Neuronal stem cell (in vitro differentiated cells): ENCODE measurements at regions not wholly inside any gene's neighbourhood (a gene's known extent, or its start where the extent isn't known, plus 50 kb on each side); places are given as distances from the start of the nearest gene placed in this dataset.

Experiments used
- DNase-seq: peaks from one replicate; pipeline ENCODE4 v3.0.0-alpha.2; 2013; ENCODE audit warnings: low spot score
- H2AFZ ChIP-seq: one replicate; pipeline ENCODE4 v1.6.1; 2013; ENCODE audit warnings: mild to moderate bottlenecking, low read length, inconsistent platforms
- H2AK5ac ChIP-seq: 2 replicates; pipeline ENCODE4 v1.6.1; 2013; ENCODE audit warnings: low read depth, mild to moderate bottlenecking, inconsistent platforms, low read length, moderate library complexity, mixed read lengths
- H2BK120ac ChIP-seq: 2 replicates; pipeline ENCODE4 v1.6.1; 2013; ENCODE audit warnings: low read depth, mild to moderate bottlenecking, inconsistent platforms, low read length, moderate library complexity, mixed read lengths
- H2BK12ac ChIP-seq: one replicate; pipeline ENCODE4 v1.6.1; 2013; ENCODE audit warnings: low read length, inconsistent platforms
- H2BK15ac ChIP-seq: 2 replicates; pipeline ENCODE4 v1.6.1; 2013; ENCODE audit warnings: mild to moderate bottlenecking, low read length, inconsistent platforms, mixed read lengths
- H2BK5ac ChIP-seq: one replicate; pipeline ENCODE4 v1.6.1; 2013; ENCODE audit warnings: inconsistent platforms, mild to moderate bottlenecking, low read length, moderate library complexity
- H3K14ac ChIP-seq: one replicate; pipeline ENCODE4 v1.6.1; 2013; ENCODE audit warnings: low read length, inconsistent platforms
- H3K18ac ChIP-seq: 2 replicates; pipeline ENCODE4 v1.6.1; 2013; ENCODE audit warnings: low read length, inconsistent platforms
- H3K23ac ChIP-seq: 2 replicates; pipeline ENCODE4 v1.6.1; 2013; ENCODE audit warnings: low read depth, mild to moderate bottlenecking, mixed read lengths, low read length, inconsistent platforms; ENCODE audit not compliant: poor library complexity
- H3K27ac ChIP-seq: replicated peaks from 3 replicates; pipeline ENCODE4 v1.5.1; 2013; ENCODE audit warnings: low read length, inconsistent platforms
- H3K27me3 ChIP-seq, 3 experiments: 2 replicates each; pipeline ENCODE4 v1.6.1; 2013; ENCODE audit warnings: low read length in 3 of 3, mild to moderate bottlenecking in 2 of 3, inconsistent platforms in 1 of 3, low read depth in 1 of 3, mixed read lengths in 1 of 3, moderate library complexity in 1 of 3; ENCODE audit not compliant: control insufficient read depth in 3 of 3, insufficient read depth in 3 of 3
- H3K36me3 ChIP-seq, 2 donors: replicated peaks in 1 of 2; 2 replicates each; pipeline ENCODE4 v1.6.1; 2013; ENCODE audit warnings: low read length in 2 of 2; ENCODE audit not compliant: control insufficient read depth in 2 of 2, insufficient read depth in 2 of 2
- H3K4ac ChIP-seq: 2 replicates; pipeline ENCODE4 v1.6.1; 2013; ENCODE audit warnings: inconsistent platforms, mild to moderate bottlenecking, low read length, moderate library complexity
- H3K4me1 ChIP-seq, 2 donors: 1 replicate in 1 of 2; 2 replicates in 1 of 2; pipeline ENCODE4 v1.6.1; 2013; ENCODE audit warnings: low read length in 2 of 2, low read depth in 1 of 2; ENCODE audit not compliant: control insufficient read depth in 2 of 2, insufficient read depth in 1 of 2
- H3K4me2 ChIP-seq: one replicate; pipeline ENCODE4 v1.6.1; 2013; ENCODE audit warnings: mild to moderate bottlenecking, low read length, inconsistent platforms; ENCODE audit not compliant: insufficient read depth, poor library complexity, severe bottlenecking
- H3K4me3 ChIP-seq, 2 donors: 2 replicates each; pipeline ENCODE4 v1.5.1; 2013; ENCODE audit warnings: low read length in 2 of 2, mild to moderate bottlenecking in 2 of 2, inconsistent platforms in 1 of 2, moderate library complexity in 1 of 2
- H3K79me1 ChIP-seq: one replicate; pipeline ENCODE4 v1.6.1; 2013; ENCODE audit warnings: low read depth, mild to moderate bottlenecking, inconsistent platforms, low read length, moderate library complexity
- H3K9ac ChIP-seq: one replicate; pipeline ENCODE4 v1.6.1; 2013; ENCODE audit warnings: mild to moderate bottlenecking, low read depth, low read length, inconsistent platforms; ENCODE audit not compliant: poor library complexity
- H3K9me3 ChIP-seq, 2 donors: replicated peaks in 1 of 2; 2 replicates each; pipeline versions ENCODE3 to v1.6.1; 2013; ENCODE audit warnings: low read length in 2 of 2, mild to moderate bottlenecking in 2 of 2, inconsistent platforms in 1 of 2, low read depth in 1 of 2, mixed read lengths in 1 of 2, moderate library complexity in 1 of 2; ENCODE audit not compliant: control insufficient read depth in 2 of 2, insufficient read depth in 1 of 2
- H4K8ac ChIP-seq: one replicate; pipeline ENCODE4 v1.6.1; 2013; ENCODE audit warnings: low read depth, mild to moderate bottlenecking, inconsistent platforms, low read length, moderate library complexity
- H4K91ac ChIP-seq: one replicate; pipeline ENCODE4 v1.6.1; 2013; ENCODE audit warnings: low read length, low read depth, mild to moderate bottlenecking, inconsistent platforms; ENCODE audit not compliant: poor library complexity
- WGBS, 2 donors: extraction: QIAGEN DNeasy Blood & Tissue Kit; methylation state at CpG; one replicate each; pipeline ENCODE4 v1.1.7; 2013; ENCODE audit warnings: missing lambda C conversion rate in 2 of 2, mixed read lengths in 1 of 2; ENCODE audit not compliant: insufficient read length in 2 of 2, insufficient replicate concordance in 1 of 2; ENCODE audit errors: extremely low coverage in 2 of 2; 5-methylcytosine and 5-hydroxymethylcytosine counted together

DNA sequence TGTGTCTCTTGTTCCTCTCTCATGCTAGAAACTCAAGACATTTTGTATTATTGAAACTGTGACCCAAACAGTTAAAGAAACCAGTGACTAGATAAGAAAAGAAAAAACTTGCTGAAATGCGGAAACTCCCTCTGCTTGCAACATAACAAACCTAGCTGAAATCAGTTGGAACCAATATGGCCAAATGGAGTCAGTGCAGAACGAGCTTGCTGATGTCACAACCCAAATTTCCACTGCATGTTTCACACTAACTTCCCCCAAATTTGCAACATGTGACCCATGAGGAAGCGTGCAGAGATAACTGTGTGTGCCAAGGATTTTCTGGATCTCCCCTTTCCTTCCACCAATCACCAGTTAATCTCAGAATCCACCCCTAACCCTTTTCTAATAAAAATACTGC is 208.0 kb downstream of the DLEU7 start:
- Histone ChIP-seq H3K27me3 (no peaks in the 10 kb centered on the region), H2BK120ac (no peak overlapping the region), H3K14ac (no peak overlapping the region), H3K79me1 (no peaks in the 10 kb centered on the region), H3K4me2 (no peak overlapping the region), H3K4me3 (no peak overlapping the region), H2BK15ac (no peak overlapping the region), H4K91ac (no peak overlapping the region), H3K9me3 (no peaks in the 10 kb centered on the region), H3K36me3 (no peaks in the 10 kb centered on the region), H2AK5ac (no peak overlapping the region), H3K4ac (no peak overlapping the region), H2AFZ (peak overlapping the region; percentile 13), H4K8ac (no peak overlapping the region), H2BK5ac (no peak overlapping the region), H3K9ac (no peak overlapping the region), H3K4me1 (peaks cover 7 to 11% of the 10 kb centered on the region in 2 donors), H2BK12ac (no peak overlapping the region), H3K23ac (no peak overlapping the region), H3K18ac (peak overlapping the region; percentile 20), H3K27ac (no peak overlapping the region)
- DNase-seq: no peak
- no CpG with 5 or more reads among the region's 3 CpGs for WGBS, 2 donors

DNA sequence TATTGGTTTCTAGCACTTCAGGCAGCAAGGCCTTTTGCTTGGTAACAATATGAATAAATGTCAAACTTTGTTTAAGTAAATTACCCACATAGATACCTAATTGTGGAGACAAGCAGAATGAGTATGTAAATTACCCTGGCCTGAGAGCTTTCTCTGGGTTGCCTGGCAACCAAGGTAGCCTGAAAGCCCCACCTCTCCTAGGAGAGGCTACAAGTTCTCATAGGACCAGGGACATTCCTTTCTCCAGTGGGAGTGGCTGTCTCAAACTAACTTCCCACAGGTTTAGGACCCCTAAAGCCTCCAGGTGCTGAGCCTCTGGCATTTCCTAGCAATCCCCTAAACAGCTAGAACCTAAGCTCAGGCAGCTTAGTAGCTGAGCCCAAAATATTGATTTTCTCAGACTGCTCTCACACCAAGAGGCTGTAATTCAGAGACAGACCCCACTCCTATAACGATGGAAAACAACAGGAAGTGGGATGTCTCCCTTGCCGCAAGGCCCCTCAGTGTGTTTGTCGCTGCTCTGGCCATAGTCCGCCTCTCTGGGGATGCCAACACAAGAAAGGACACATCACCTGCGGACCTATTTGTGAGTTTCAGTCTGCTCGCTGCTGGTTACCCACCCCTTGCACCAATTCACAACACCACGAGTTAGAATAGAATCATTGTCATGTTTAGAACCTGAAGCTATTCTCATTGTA is 207.3 kb downstream of the DLEU7 start:
- no peak overlapping the region for H3K4me3 ChIP-seq
- H2BK120ac ChIP-seq: no peak overlapping the region
- H3K23ac ChIP-seq: no peak overlapping the region
- no CpG with 5 or more reads among the region's 7 CpGs for WGBS, 2 donors
- peak; percentile 29 for DNase-seq
- H3K27ac ChIP-seq: no peak overlapping the region
- H3K9me3 ChIP-seq: no peaks in the 10 kb centered on the region
- no peaks in the 10 kb centered on the region for H3K36me3 ChIP-seq
- peaks cover 7 to 11% of the 10 kb centered on the region in 2 donors for H3K4me1 ChIP-seq
- no peak overlapping the region for H3K18ac ChIP-seq
- no peak overlapping the region for H3K4ac ChIP-seq
- no peak overlapping the region for H2BK12ac ChIP-seq
- H4K91ac ChIP-seq: no peak overlapping the region
- no peak overlapping the region for H2BK15ac ChIP-seq
- H3K27me3 ChIP-seq: no peaks in the 10 kb centered on the region
- H2BK5ac ChIP-seq: no peak overlapping the region
- no peaks in the 10 kb centered on the region for H3K79me1 ChIP-seq
- H3K4me2 ChIP-seq: no peak overlapping the region
- H3K14ac ChIP-seq: no peak overlapping the region
- H4K8ac ChIP-seq: no peak overlapping the region
- H2AFZ ChIP-seq: peak overlapping the region; percentile 59
- H3K9ac ChIP-seq: no peak overlapping the region
- H2AK5ac ChIP-seq: no peak overlapping the region

DNA sequence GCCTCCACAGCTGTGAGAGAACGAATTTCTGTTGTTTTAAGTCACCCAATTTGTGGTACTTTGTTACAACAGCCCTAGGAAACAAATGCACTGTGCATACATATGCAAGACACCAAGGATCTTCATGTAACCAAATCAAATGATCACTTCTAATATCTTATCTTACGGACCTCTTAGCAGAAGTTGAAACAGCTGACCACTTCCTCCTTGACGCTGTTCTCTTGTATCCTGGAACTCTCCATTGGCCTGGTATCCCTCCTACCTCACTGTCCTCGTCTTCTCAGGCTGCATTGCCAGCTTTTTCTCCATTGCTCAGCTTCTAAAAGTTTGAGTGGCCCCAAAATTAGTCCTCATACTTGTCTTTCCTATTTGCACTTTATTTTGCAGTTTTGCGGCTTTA is 200.4 kb downstream of the DLEU7 start:
- Histone ChIP-seq H4K8ac (no peak overlapping the region), H2BK5ac (no peak overlapping the region), H3K4ac (no peak overlapping the region), H2AK5ac (no peak overlapping the region), H3K27me3 (no peaks in the 10 kb centered on the region), H3K14ac (no peak overlapping the region), H4K91ac (no peak overlapping the region), H3K4me1 (no peaks in the 10 kb centered on the region), H2BK120ac (no peak overlapping the region), H2BK15ac (no peak overlapping the region), H2AFZ (no peak overlapping the region), H3K23ac (no peak overlapping the region), H3K9me3 (peaks cover 0 to 6% of the 10 kb centered on the region in 2 donors), H3K18ac (no peak overlapping the region), H3K4me3 (no peak overlapping the region), H3K4me2 (no peak overlapping the region), H3K36me3 (no peaks in the 10 kb centered on the region), H3K79me1 (no peaks in the 10 kb centered on the region), H3K9ac (no peak overlapping the region), H3K27ac (no peak overlapping the region), H2BK12ac (no peak overlapping the region)
- WGBS, 2 donors: no CpG with 5 or more reads among the region's 5 CpGs
- DNase-seq: no peak

DNA sequence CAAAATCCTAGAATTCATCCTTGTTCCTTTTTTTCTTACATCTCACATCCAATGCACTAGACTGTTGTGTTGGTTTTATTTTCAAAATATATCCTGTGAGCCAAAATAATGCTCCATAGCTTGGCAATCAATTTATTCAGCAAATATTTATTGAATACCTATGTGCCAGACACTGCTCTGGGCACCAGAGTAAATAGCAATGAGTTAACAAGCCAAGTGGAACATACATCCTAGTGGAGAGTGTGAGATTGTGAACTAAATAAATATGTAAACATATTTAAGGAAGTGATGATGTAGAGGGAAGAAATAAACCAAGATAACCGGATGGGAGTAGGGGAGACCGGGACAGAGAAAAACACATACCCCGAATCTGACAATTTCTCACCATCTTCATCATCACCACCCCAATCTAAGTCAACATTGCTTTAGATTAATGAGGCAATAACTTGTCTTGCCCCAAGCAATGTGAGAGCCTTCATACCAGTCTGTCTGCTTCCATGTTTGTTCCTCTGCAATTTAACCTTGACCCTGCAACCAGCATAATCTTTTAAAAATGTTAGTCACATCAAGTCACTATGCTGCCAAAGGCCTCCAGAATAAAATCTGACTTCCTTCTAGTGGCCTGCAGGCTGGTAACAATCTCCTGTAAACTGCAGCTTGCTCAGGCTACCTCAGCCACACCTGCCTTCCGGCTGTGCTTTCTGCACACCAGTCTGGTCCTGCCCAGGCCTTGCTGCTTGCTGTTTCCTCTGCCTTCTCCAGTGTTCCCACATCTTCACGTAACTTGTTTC is 199.2 kb downstream of the DLEU7 start:
- Histone ChIP-seq H3K23ac (no peak overlapping the region), H3K4me2 (no peak overlapping the region), H3K14ac (no peak overlapping the region), H3K4ac (no peak overlapping the region), H4K91ac (no peak overlapping the region), H3K9me3 (peaks cover 0 to 6% of the 10 kb centered on the region in 2 donors), H2AFZ (no peak overlapping the region), H2BK5ac (no peak overlapping the region), H4K8ac (no peak overlapping the region), H3K27me3 (no peaks in the 10 kb centered on the region), H2BK12ac (no peak overlapping the region), H3K4me3 (no peak overlapping the region), H2BK120ac (no peak overlapping the region), H3K4me1 (no peaks in the 10 kb centered on the region), H3K27ac (no peak overlapping the region), H3K9ac (no peak overlapping the region), H3K79me1 (no peaks in the 10 kb centered on the region), H2BK15ac (no peak overlapping the region), H3K18ac (no peak overlapping the region), H2AK5ac (no peak overlapping the region), H3K36me3 (no peaks in the 10 kb centered on the region)
- no peak for DNase-seq
- WGBS, 2 donors: 100% methylated on average over 1 of the region's 5 CpGs; no CpG with 5 or more reads in 1 of the 2 donors
